ENCODE measurements at regions not wholly inside any gene's neighbourhood (a gene's known extent, or its start where the extent isn't known, plus 50 kb on each side); places are given as distances from the start of the nearest gene placed in this dataset.

- H3K27me3 ChIP-seq, result no peaks in the 10 kb centered on the region
- intact Hi-C loops (cut with DNase I; ENCODE audit: low total_unique reads), result no loop called here
- TF ChIP-seq POLR2A (IDR thresholded peaks at IDR 0.05), result no peak
- TF ChIP-seq, protein P1, sequence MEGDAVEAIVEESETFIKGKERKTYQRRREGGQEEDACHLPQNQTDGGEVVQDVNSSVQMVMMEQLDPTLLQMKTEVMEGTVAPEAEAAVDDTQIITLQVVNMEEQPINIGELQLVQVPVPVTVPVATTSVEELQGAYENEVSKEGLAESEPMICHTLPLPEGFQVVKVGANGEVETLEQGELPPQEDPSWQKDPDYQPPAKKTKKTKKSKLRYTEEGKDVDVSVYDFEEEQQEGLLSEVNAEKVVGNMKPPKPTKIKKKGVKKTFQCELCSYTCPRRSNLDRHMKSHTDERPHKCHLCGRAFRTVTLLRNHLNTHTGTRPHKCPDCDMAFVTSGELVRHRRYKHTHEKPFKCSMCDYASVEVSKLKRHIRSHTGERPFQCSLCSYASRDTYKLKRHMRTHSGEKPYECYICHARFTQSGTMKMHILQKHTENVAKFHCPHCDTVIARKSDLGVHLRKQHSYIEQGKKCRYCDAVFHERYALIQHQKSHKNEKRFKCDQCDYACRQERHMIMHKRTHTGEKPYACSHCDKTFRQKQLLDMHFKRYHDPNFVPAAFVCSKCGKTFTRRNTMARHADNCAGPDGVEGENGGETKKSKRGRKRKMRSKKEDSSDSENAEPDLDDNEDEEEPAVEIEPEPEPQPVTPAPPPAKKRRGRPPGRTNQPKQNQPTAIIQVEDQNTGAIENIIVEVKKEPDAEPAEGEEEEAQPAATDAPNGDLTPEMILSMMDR (IDR thresholded peaks at IDR 0.05), result no peak
- 37 to 41% methylated on average over 4 of the region's 4 CpGs for WGBS, 2 donors
- H3K4me3 ChIP-seq, result no peak overlapping the region
- H3K36me3 ChIP-seq (ENCODE audit: low read depth, missing control alignments), result no peaks in the 10 kb centered on the region
- no peaks in the 10 kb centered on the region for H3K9me3 ChIP-seq
- no peak overlapping the region for H3K27ac ChIP-seq
- no peaks in the 10 kb centered on the region for H3K4me1 ChIP-seq
- no peak for DNase-seq
Measured at GRCh38 chr11:50423208-50423607, 390.5 kb downstream of the OR4C45 start.

Small RNA genes in the stretch of these regions (small RNA-seq; reads per million reads assigned to genes)
- 0 reads per million in 2 donors for gene AC109635.3
